ENCODE measurements at regions not wholly inside any gene's neighbourhood (a gene's known extent, or its start where the extent isn't known, plus 50 kb on each side); places are given as distances from the start of the nearest gene placed in this dataset.

- no peaks in the 10 kb centered on the region for H3K27me3 Mint-ChIP-seq
- H3K4me1 Mint-ChIP-seq = no peaks in the 10 kb centered on the region
- H3K36me3 Mint-ChIP-seq (ENCODE audit: low read depth) = no peaks in the 10 kb centered on the region
- POLR2A ChIA-PET = no interaction called here
- H3K9me3 Mint-ChIP-seq = no peaks in the 10 kb centered on the region
- CTCF ChIA-PET = no interaction called here
- H3K4me3 Mint-ChIP-seq = no peak overlapping the region
- DNase-seq = no peak
- H3K27ac Mint-ChIP-seq = no peak overlapping the region
Measured at GRCh38 chr12:63029676-63030075, 94.7 kb upstream of the PPM1H start.

- H3K27ac Mint-ChIP-seq = no peak overlapping the region
- CTCF ChIA-PET = no interaction called here
- H3K4me1 Mint-ChIP-seq = no peaks in the 10 kb centered on the region
- no peaks in the 10 kb centered on the region for H3K27me3 Mint-ChIP-seq
- POLR2A ChIA-PET = no interaction called here
- H3K4me3 Mint-ChIP-seq = no peak overlapping the region
- no peaks in the 10 kb centered on the region for H3K36me3 Mint-ChIP-seq (ENCODE audit: low read depth)
- no peak for DNase-seq
- no peaks in the 10 kb centered on the region for H3K9me3 Mint-ChIP-seq
Measured at GRCh38 chr12:63028951-63029350, 94.0 kb upstream of the PPM1H start.

GRCh38 chr12:63025116-63025515 lies 90.2 kb upstream of the PPM1H start:
- no peak overlapping the region for H3K27ac Mint-ChIP-seq
- no peaks in the 10 kb centered on the region for H3K4me1 Mint-ChIP-seq
- ChIA-PET CTCF (no interaction called here), POLR2A (no interaction called here)
- no peaks in the 10 kb centered on the region for H3K36me3 Mint-ChIP-seq (ENCODE audit: low read depth)
- H3K27me3 Mint-ChIP-seq = peaks cover 2% of the 10 kb centered on the region
- no peak overlapping the region for H3K4me3 Mint-ChIP-seq
- DNase-seq = no peak
- H3K9me3 Mint-ChIP-seq = no peaks in the 10 kb centered on the region

GRCh38 chr12:63023926-63024325 lies 89.0 kb upstream of the PPM1H start:
- Mint-ChIP-seq H3K27ac (no peak overlapping the region), H3K4me1 (no peaks in the 10 kb centered on the region), H3K27me3 (peaks cover 2% of the 10 kb centered on the region), H3K9me3 (no peaks in the 10 kb centered on the region), H3K36me3 (ENCODE audit: low read depth) (no peaks in the 10 kb centered on the region), H3K4me3 (no peak overlapping the region)
- DNase-seq = no peak
- CTCF ChIA-PET = interaction anchor here (0.6 kb wide), 1 partner anchor 205 kb away, joined by 3 read pairs; no protein-coding TSS in a partner anchor
- POLR2A ChIA-PET = no interaction called here

GRCh38 chr12:63021116-63021515 lies 86.2 kb upstream of the PPM1H start:
- CTCF ChIA-PET = no interaction called here
- Mint-ChIP-seq H3K36me3 (ENCODE audit: low read depth) (no peaks in the 10 kb centered on the region), H3K4me1 (no peaks in the 10 kb centered on the region), H3K27ac (no peak overlapping the region), H3K4me3 (no peak overlapping the region), H3K9me3 (no peaks in the 10 kb centered on the region), H3K27me3 (peaks cover 2% of the 10 kb centered on the region)
- DNase-seq = no peak
- POLR2A ChIA-PET = no interaction called here

GRCh38 chr12:63020269-63020668 lies 85.3 kb upstream of the PPM1H start:
- Mint-ChIP-seq H3K4me3 (no peak overlapping the region), H3K36me3 (ENCODE audit: low read depth) (no peaks in the 10 kb centered on the region), H3K27me3 (peaks cover 2% of the 10 kb centered on the region), H3K9me3 (no peaks in the 10 kb centered on the region), H3K4me1 (no peaks in the 10 kb centered on the region), H3K27ac (no peak overlapping the region)
- no peak for DNase-seq
- ChIA-PET CTCF (no interaction called here), POLR2A (no interaction called here)

GRCh38 chr12:63018273-63018672 lies 83.3 kb upstream of the PPM1H start:
- CTCF ChIA-PET = no interaction called here
- H3K36me3 Mint-ChIP-seq (ENCODE audit: low read depth) = no peaks in the 10 kb centered on the region
- H3K4me1 Mint-ChIP-seq = no peaks in the 10 kb centered on the region
- peaks cover 2% of the 10 kb centered on the region for H3K27me3 Mint-ChIP-seq
- DNase-seq = no peak
- POLR2A ChIA-PET = no interaction called here
- H3K27ac Mint-ChIP-seq = no peak overlapping the region
- no peaks in the 10 kb centered on the region for H3K9me3 Mint-ChIP-seq
- no peak overlapping the region for H3K4me3 Mint-ChIP-seq

- H3K27me3 Mint-ChIP-seq = no peaks in the 10 kb centered on the region
- CTCF ChIA-PET = no interaction called here
- H3K4me3 Mint-ChIP-seq = no peak overlapping the region
- no peaks in the 10 kb centered on the region for H3K36me3 Mint-ChIP-seq (ENCODE audit: low read depth)
- POLR2A ChIA-PET = no interaction called here
- H3K4me1 Mint-ChIP-seq = no peaks in the 10 kb centered on the region
- no peak overlapping the region for H3K27ac Mint-ChIP-seq
- DNase-seq = no peak
- no peaks in the 10 kb centered on the region for H3K9me3 Mint-ChIP-seq
Measured at GRCh38 chr12:63013302-63013701, 78.4 kb upstream of the PPM1H start.

GRCh38 chr12:63010698-63011097 lies 75.7 kb upstream of the PPM1H start:
- H3K27me3 Mint-ChIP-seq = no peaks in the 10 kb centered on the region
- POLR2A ChIA-PET = no interaction called here
- H3K4me3 Mint-ChIP-seq = no peak overlapping the region
- no peak for DNase-seq
- H3K9me3 Mint-ChIP-seq = no peaks in the 10 kb centered on the region
- no peaks in the 10 kb centered on the region for H3K4me1 Mint-ChIP-seq
- H3K27ac Mint-ChIP-seq = no peak overlapping the region
- CTCF ChIA-PET = no interaction called here
- no peaks in the 10 kb centered on the region for H3K36me3 Mint-ChIP-seq (ENCODE audit: low read depth)

GRCh38 chr12:63008372-63008771 lies 73.4 kb upstream of the PPM1H start:
- no peaks in the 10 kb centered on the region for H3K36me3 Mint-ChIP-seq (ENCODE audit: low read depth)
- H3K27me3 Mint-ChIP-seq = no peaks in the 10 kb centered on the region
- no peak overlapping the region for H3K4me3 Mint-ChIP-seq
- CTCF ChIA-PET = no interaction called here
- H3K27ac Mint-ChIP-seq = no peak overlapping the region
- no peaks in the 10 kb centered on the region for H3K4me1 Mint-ChIP-seq
- POLR2A ChIA-PET = no interaction called here
- DNase-seq = no peak
- H3K9me3 Mint-ChIP-seq = no peaks in the 10 kb centered on the region

GRCh38 chr12:63007726-63008125 lies 72.8 kb upstream of the PPM1H start:
- H3K27ac Mint-ChIP-seq = no peak overlapping the region
- no peak for DNase-seq
- H3K36me3 Mint-ChIP-seq (ENCODE audit: low read depth) = no peaks in the 10 kb centered on the region
- ChIA-PET POLR2A (no interaction called here), CTCF (no interaction called here)
- no peaks in the 10 kb centered on the region for H3K4me1 Mint-ChIP-seq
- H3K9me3 Mint-ChIP-seq = no peaks in the 10 kb centered on the region
- H3K27me3 Mint-ChIP-seq = no peaks in the 10 kb centered on the region
- no peak overlapping the region for H3K4me3 Mint-ChIP-seq

GRCh38 chr12:63006536-63006935 lies 71.6 kb upstream of the PPM1H start:
- Mint-ChIP-seq H3K27ac (no peak overlapping the region), H3K36me3 (ENCODE audit: low read depth) (no peaks in the 10 kb centered on the region), H3K9me3 (no peaks in the 10 kb centered on the region), H3K4me3 (no peak overlapping the region), H3K4me1 (no peaks in the 10 kb centered on the region), H3K27me3 (no peaks in the 10 kb centered on the region)
- ChIA-PET CTCF (no interaction called here), POLR2A (no interaction called here)
- no peak for DNase-seq

- ChIA-PET POLR2A (no interaction called here), CTCF (no interaction called here)
- H3K9me3 Mint-ChIP-seq = no peaks in the 10 kb centered on the region
- H3K4me3 Mint-ChIP-seq = no peak overlapping the region
- no peak for DNase-seq
- H3K27me3 Mint-ChIP-seq = peaks cover 2% of the 10 kb centered on the region
- no peak overlapping the region for H3K27ac Mint-ChIP-seq
- H3K4me1 Mint-ChIP-seq = no peaks in the 10 kb centered on the region
- no peaks in the 10 kb centered on the region for H3K36me3 Mint-ChIP-seq (ENCODE audit: low read depth)
Measured at GRCh38 chr12:63005382-63005781, 70.4 kb upstream of the PPM1H start.

GRCh38 chr12:63003223-63003819 lies 68.4 kb upstream of the PPM1H start:
- no peak overlapping the region for H3K4me3 Mint-ChIP-seq
- DNase-seq = no peak
- CTCF ChIA-PET = no interaction called here

More at GRCh38 chr12:63003223-63003819, 68.4 kb upstream of the PPM1H start:
- POLR2A ChIA-PET = no interaction called here
- Mint-ChIP-seq H3K27ac (no peak overlapping the region), H3K36me3 (ENCODE audit: low read depth) (no peaks in the 10 kb centered on the region), H3K27me3 (peaks cover 2% of the 10 kb centered on the region), H3K9me3 (no peaks in the 10 kb centered on the region), H3K4me1 (no peaks in the 10 kb centered on the region)

Data from activated CD4-positive, alpha-beta T cell treated with anti-CD3 and anti-CD28 coated beads, Interleukin-2, amount 10 ng/mL, durations not matched to agents 7 days and 5 days (primary cell).